GM10266 (cell line): ENCODE measurements at regions not wholly inside any gene's neighbourhood (a gene's known extent, or its start where the extent isn't known, plus 50 kb on each side); places are given as distances from the start of the nearest gene placed in this dataset.

ENCODE experiments used
- DNase-seq: peaks from one replicate; pipeline ENCODE4 v3.0.0; 2012; ENCODE audit errors: extremely low spot score
- TF ChIP-seq, protein P1 (sequence below): IDR thresholded peaks from 2 replicates; pipeline ENCODE4 v1.5.1; 2012; ENCODE audit warnings: mild to moderate bottlenecking, low read depth; ENCODE audit not compliant: control insufficient read depth, insufficient read depth; ENCODE audit errors: missing control alignments

DNA sequence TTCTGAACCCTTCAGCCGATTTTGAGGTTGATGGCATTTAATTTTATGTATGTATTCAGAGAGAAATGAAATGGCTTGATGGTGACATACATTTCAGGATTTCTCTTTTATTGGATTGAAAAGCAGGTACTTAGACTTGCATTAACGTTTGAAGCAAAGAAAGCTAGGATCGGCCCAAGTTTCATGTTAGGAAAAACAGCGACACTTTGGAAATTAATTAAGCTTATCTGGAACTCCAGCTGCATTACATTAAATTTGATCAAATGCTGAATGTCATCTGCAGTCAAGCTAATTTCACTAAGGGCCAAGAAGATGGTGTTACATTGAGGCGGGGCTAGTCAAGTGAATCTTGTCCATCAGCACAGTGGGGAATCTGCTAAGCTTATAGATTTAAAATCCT is 441.8 kb downstream of the IRS1 start:
- TF ChIP-seq, protein P1, sequence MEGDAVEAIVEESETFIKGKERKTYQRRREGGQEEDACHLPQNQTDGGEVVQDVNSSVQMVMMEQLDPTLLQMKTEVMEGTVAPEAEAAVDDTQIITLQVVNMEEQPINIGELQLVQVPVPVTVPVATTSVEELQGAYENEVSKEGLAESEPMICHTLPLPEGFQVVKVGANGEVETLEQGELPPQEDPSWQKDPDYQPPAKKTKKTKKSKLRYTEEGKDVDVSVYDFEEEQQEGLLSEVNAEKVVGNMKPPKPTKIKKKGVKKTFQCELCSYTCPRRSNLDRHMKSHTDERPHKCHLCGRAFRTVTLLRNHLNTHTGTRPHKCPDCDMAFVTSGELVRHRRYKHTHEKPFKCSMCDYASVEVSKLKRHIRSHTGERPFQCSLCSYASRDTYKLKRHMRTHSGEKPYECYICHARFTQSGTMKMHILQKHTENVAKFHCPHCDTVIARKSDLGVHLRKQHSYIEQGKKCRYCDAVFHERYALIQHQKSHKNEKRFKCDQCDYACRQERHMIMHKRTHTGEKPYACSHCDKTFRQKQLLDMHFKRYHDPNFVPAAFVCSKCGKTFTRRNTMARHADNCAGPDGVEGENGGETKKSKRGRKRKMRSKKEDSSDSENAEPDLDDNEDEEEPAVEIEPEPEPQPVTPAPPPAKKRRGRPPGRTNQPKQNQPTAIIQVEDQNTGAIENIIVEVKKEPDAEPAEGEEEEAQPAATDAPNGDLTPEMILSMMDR = no peak
- no peak for DNase-seq

GRCh38 chr2:226355600-226355999 is 444.0 kb downstream of the IRS1 start:
- TF ChIP-seq, protein P1 = no peak
- no peak for DNase-seq

DNA sequence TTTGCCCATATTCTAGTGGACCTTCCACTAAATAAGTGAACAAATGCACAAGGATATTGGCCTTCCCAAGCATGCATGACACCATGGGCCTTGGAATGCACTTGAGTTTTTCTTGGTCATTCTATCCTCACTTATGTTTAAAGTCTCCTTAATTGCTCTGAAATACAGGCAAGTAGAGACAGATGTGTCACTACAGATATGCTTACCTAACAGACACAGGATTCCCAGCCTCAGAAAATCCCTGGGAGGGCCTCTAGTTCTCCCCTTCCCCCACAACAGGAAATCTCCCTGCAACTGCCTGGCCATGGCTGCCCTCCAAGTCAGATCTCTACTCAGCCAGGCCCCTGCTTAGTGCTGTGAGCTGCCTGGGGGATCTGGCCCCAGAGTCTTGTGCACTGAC is 445.2 kb downstream of the IRS1 start:
- DNase-seq = no peak
- TF ChIP-seq, protein P1 = no peak

- no peak for DNase-seq
- TF ChIP-seq, protein P1 = no peak
Measured at GRCh38 chr2:226352941-226353560, 446.6 kb downstream of the IRS1 start.

DNA sequence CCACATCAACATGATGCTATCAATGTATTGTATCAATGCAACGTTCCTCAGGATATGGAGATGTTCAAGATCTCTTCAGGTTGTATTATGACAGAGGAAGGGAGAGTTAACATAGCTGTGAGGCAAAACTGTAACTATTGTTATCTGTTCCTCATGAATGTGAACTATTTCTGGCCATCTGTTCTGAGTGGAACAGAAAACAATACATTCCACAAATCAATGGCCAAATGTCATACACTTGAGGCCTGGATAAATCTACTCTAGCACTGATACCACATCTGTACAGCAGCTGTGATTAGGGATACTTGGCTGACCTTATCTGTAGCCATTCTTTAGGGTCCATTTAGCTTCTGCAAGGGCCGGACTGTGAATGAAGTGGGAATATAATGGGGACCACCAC is 447.9 kb downstream of the IRS1 start:
- no peak for DNase-seq
- TF ChIP-seq, protein P1 = no peak

- DNase-seq = no peak
- TF ChIP-seq, protein P1 = no peak
Measured at GRCh38 chr2:226339616-226340015, 460.0 kb downstream of the IRS1 start.

- TF ChIP-seq, protein P1 = no peak
- DNase-seq = no peak
Measured at GRCh38 chr2:226338825-226339224, 460.8 kb downstream of the IRS1 start.
